Lower leg skin (tissue), 3 donors: ENCODE measurements at regions not wholly inside any gene's neighbourhood (a gene's known extent, or its start where the extent isn't known, plus 50 kb on each side); places are given as distances from the start of the nearest gene placed in this dataset.

Source experiments
- POLR2A ChIP-seq, 2 donors: fragments of 450-650 bp; IDR thresholded peaks; one replicate each; pipeline ENCODE4 v1.6.1; 2016 to 2017; ENCODE audit warnings: antibody characterized with exemption in 2 of 2, mild to moderate bottlenecking in 1 of 2, moderate library complexity in 1 of 2
- TF ChIP-seq, protein P1 (sequence below), 3 donors: fragments of 450-650 bp; IDR thresholded peaks; one replicate each; pipeline ENCODE4 v1.5.1; 2016; ENCODE audit warnings: antibody characterized with exemption in 3 of 3, mild to moderate bottlenecking in 3 of 3, moderate library complexity in 2 of 3

DNA sequence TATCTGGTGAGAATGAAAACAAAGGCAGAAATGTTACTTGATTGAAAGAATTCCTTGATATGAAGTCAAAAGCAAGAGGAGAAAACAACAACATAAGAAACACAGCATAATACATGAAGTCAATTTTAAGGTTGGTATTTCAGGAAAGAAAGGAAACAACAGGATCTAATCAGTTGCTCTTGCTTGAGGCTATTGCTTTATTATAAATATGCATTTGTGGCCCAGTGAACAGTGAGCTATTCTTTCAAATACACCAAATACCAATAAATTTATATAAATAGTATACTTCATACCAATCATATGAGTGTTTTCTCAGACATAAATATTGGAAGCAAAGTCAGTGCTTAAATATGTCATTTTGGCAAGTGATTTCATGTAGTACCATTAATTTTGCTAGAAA is 806.6 kb downstream of the NXPH1 start:
- TF ChIP-seq, protein P1, sequence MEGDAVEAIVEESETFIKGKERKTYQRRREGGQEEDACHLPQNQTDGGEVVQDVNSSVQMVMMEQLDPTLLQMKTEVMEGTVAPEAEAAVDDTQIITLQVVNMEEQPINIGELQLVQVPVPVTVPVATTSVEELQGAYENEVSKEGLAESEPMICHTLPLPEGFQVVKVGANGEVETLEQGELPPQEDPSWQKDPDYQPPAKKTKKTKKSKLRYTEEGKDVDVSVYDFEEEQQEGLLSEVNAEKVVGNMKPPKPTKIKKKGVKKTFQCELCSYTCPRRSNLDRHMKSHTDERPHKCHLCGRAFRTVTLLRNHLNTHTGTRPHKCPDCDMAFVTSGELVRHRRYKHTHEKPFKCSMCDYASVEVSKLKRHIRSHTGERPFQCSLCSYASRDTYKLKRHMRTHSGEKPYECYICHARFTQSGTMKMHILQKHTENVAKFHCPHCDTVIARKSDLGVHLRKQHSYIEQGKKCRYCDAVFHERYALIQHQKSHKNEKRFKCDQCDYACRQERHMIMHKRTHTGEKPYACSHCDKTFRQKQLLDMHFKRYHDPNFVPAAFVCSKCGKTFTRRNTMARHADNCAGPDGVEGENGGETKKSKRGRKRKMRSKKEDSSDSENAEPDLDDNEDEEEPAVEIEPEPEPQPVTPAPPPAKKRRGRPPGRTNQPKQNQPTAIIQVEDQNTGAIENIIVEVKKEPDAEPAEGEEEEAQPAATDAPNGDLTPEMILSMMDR (IDR thresholded peaks at IDR 0.05) = no peak
- TF ChIP-seq POLR2A (IDR thresholded peaks at IDR 0.05) = no peak
